Pancreas (tissue), 10 donors: ENCODE measurements at regions not wholly inside any gene's neighbourhood (a gene's known extent, or its start where the extent isn't known, plus 50 kb on each side); places are given as distances from the start of the nearest gene placed in this dataset.

Experiments used
- ATAC-seq, 4 donors: fragments of 200-7000 bp; cut with Tn5 transposase; one replicate each; pipeline versions ENCODE4 v1.8.0 to v1.9.1; 2020; ENCODE audit warnings: mild to moderate bottlenecking in 4 of 4, moderate library complexity in 4 of 4
- DNase-seq, 6 donors: peaks; one replicate each; pipeline ENCODE4 v3.0.0-alpha.2; 2020
- FAIRE-seq: peaks from 2 replicates; lab custom pipeline; 2012; peaks lifted over from hg19 to GRCh38; lab: Jason Lieb, UNC
- H3K27ac ChIP-seq, 4 donors: fragments of 200-600 bp; sonication (generic); 1 replicate in 3 of 4; 2 replicates in 1 of 4; pipeline versions ENCODE4 v1.5.0 to v1.8.0; 2020
- H3K27me3 ChIP-seq, 4 donors: fragments of 200-600 bp; one replicate each; pipeline ENCODE4 v1.8.0; 2021
- H3K36me3 ChIP-seq, 3 donors: fragments of 200-600 bp; sonication (generic) in 1 of 3; one replicate each; pipeline versions ENCODE4 v1.5.0 to v1.8.0; 2020 to 2021
- H3K4me1 ChIP-seq, 3 donors: fragments of 200-600 bp; one replicate each; pipeline ENCODE4 v1.8.0; 2021
- H3K4me3 ChIP-seq, 4 donors: fragments of 200-600 bp; sonication (generic) in 2 of 4; one replicate each; pipeline versions ENCODE4 v1.5.0 to v1.8.0; 2020 to 2021
- H3K9me3 ChIP-seq, 4 donors: fragments of 200-600 bp; one replicate each; pipeline ENCODE4 v1.8.0; 2021
- whole genome bisulfite sequencing, 2 donors: extraction: QIAGEN DNeasy Blood & Tissue Kit; methylation state at CpG; one replicate each; pipeline ENCODE4 v1.1.7; 2013; 5-methylcytosine and 5-hydroxymethylcytosine counted together
- intact Hi-C, 3 donors: fragments of 100-400 bp; cut with DNase I; formaldehyde crosslinking; loops; one replicate each; pipeline versions ENCODE4 v1.11.1 to v1.14.2; 2022
- TF ChIP-seq, protein P1 (sequence below), 4 donors: fragments of 200-600 bp; sonication (generic) in 3 of 4; IDR thresholded peaks; one replicate each; pipeline versions ENCODE4 v1.5.0 to v1.8.0; 2021; ENCODE audit warnings: antibody characterized with exemption in 4 of 4
- donor health status: healthy with polysubstance abuse.
- donor health status: DM: no; HTN: no; CAD: no; lungs with moderate emphysema.
- donor health status: DM: no; HTN: no; CAD: no.
- donor health status: control.
- donor health status: control.
- donor health status: Bipolar disorder and iron deficiency.
- donor health status: DM: yes; HTN: yes; CAD: no.
- donor health status: DM: no; HTN: no; CAD: no.
- donor health status: DM: no; HTN: no; CAD: no.
- donor health status: DM: yes; HTN: yes; CAD: no.

DNA sequence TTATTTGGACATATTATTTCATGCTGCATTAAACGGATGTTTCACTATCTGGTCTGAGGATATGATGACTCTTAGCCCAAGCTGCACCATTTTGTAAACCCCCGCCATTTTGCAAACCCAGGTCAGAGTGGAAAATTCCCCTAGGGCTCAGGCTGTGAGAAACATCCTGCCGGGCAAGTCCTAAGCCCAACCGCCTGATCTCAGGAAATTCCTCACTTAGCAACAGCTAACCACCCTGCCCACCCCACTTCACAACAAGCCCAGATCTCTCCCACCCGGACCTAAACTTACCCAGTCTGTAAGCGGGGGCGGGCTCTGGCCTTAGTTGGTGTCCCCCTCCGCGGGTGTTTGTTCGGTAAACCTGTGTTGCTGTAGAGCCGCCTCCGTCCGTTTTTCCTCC lies 2747.1 kb downstream of the PCDH7 start:
- Histone ChIP-seq H3K36me3 (no peaks in the 10 kb centered on the region), H3K27me3 (no peaks in the 10 kb centered on the region), H3K9me3 (no peaks in the 10 kb centered on the region), H3K4me3 (no peak overlapping the region), H3K27ac (no peak overlapping the region), H3K4me1 (no peaks in the 10 kb centered on the region)
- 65 to 73% methylated on average over 13 of the region's 13 CpGs for WGBS, 2 donors
- TF ChIP-seq, protein P1, sequence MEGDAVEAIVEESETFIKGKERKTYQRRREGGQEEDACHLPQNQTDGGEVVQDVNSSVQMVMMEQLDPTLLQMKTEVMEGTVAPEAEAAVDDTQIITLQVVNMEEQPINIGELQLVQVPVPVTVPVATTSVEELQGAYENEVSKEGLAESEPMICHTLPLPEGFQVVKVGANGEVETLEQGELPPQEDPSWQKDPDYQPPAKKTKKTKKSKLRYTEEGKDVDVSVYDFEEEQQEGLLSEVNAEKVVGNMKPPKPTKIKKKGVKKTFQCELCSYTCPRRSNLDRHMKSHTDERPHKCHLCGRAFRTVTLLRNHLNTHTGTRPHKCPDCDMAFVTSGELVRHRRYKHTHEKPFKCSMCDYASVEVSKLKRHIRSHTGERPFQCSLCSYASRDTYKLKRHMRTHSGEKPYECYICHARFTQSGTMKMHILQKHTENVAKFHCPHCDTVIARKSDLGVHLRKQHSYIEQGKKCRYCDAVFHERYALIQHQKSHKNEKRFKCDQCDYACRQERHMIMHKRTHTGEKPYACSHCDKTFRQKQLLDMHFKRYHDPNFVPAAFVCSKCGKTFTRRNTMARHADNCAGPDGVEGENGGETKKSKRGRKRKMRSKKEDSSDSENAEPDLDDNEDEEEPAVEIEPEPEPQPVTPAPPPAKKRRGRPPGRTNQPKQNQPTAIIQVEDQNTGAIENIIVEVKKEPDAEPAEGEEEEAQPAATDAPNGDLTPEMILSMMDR (IDR thresholded peaks at IDR 0.05) = no peak
- intact Hi-C loops = no loop called here
- no peak for ATAC-seq
- FAIRE-seq = no peak
- no peak for DNase-seq

DNA sequence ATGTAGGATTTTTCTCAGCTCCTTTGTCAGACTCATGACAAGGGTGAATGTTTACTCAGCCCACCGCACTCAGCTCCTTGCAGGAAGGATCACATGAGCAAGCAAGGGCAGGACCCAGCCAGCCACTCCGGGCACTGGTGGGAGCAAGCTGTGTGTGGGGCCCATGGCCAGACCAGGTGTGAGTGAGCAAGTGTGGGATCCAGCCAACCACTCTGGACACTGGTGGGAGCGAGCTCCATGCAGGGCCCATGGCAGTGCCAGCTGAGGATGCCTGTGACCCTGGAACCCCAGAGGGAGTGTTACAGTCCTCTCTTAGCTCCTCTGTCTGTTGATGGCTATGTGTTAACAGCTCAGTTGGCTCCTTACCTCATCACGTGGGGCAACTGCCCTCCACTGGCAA lies 2750.6 kb downstream of the PCDH7 start:
- 63 to 72% methylated on average over 4 of the region's 4 CpGs for WGBS, 2 donors
- FAIRE-seq (no peak), ATAC-seq (no peak), DNase-seq (peak in 2 of 6 donors; percentile 29 to 49)
- no peak overlapping the region for H3K27ac ChIP-seq
- intact Hi-C loops = no loop called here
- no peaks in the 10 kb centered on the region for H3K36me3 ChIP-seq
- TF ChIP-seq, protein P1 (IDR thresholded peaks at IDR 0.05) = no peak
- H3K4me3 ChIP-seq = no peak overlapping the region
- no peaks in the 10 kb centered on the region for H3K4me1 ChIP-seq
- no peaks in the 10 kb centered on the region for H3K27me3 ChIP-seq
- H3K9me3 ChIP-seq = no peaks in the 10 kb centered on the region

DNA sequence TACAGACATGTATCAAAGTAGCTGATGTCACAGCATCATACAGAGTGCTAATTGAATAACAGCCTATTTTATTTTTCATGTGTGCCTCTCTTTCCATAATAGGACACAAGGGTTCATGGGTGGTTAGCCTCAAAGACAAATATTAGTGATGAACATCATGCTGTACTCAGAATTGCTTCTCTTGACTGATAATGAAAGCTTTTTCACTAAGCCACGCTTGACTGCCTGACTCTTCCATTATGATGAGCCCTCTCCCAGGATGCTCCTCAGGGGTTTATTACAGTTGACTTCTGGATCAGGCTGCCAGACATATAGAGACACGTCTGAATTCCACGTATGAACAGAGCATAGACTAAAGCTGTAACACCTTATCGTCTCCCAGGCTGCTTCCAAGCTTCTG lies 2757.5 kb downstream of the PCDH7 start:
- Histone ChIP-seq H3K9me3 (no peaks in the 10 kb centered on the region), H3K4me1 (no peaks in the 10 kb centered on the region), H3K27ac (no peak overlapping the region), H3K4me3 (no peak overlapping the region), H3K36me3 (no peaks in the 10 kb centered on the region), H3K27me3 (no peaks in the 10 kb centered on the region)
- DNase-seq (no peak), FAIRE-seq (no peak), ATAC-seq (no peak)
- WGBS, 2 donors = 48 to 63% methylated on average over 4 of the region's 4 CpGs
- TF ChIP-seq, protein P1 (IDR thresholded peaks at IDR 0.05) = no peak
- intact Hi-C loops = no loop called here

DNA sequence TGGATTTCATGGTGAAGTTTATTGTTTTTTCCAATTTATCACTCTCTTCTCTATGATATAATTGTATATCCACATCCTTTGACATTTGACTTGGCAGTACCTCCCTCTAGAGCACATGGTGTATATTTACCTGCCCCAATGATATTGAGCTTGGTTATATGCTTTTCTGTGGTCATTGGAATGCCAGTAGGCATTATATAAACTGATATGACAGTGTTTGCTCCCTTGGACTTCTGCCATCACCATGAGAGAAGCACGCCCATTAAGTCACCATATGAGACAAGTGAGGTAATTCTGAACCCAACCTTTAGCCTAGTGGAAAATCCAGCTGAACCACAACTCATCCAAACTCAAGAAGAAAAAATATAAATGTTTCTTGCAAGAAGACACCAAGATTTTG lies 2761.5 kb downstream of the ARAP2 start:
- Histone ChIP-seq H3K27ac (no peak overlapping the region), H3K9me3 (no peaks in the 10 kb centered on the region), H3K36me3 (no peaks in the 10 kb centered on the region), H3K4me3 (no peak overlapping the region), H3K4me1 (no peaks in the 10 kb centered on the region), H3K27me3 (no peaks in the 10 kb centered on the region)
- no peak for ATAC-seq
- DNase-seq = no peak
- FAIRE-seq = no peak
- 35 to 47% methylated on average over 1 of the region's 1 CpG for WGBS, 2 donors
- intact Hi-C loops = no loop called here
- TF ChIP-seq, protein P1 (IDR thresholded peaks at IDR 0.05) = no peak

DNA sequence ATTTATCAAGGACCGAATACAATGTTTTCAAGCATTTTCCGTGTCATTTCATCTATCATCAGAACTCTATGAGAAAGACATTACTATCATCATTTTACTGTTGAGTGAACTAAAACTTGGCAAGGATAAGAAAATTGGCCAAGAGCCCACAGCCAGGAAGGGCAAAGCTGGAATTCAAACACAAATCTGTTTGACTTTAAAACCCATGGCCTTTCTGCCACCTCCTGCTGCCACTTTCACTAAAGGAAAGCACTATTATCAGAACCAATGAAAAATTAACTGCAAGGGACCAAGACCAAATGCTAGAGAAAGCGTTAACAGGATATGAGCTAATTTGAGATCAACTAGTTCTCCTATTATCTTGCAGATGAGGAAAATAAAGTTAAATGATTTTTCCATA lies 2759.2 kb downstream of the ARAP2 start:
- Histone ChIP-seq H3K27ac (no peak overlapping the region), H3K9me3 (no peaks in the 10 kb centered on the region), H3K36me3 (no peaks in the 10 kb centered on the region), H3K4me3 (no peak overlapping the region), H3K27me3 (no peaks in the 10 kb centered on the region), H3K4me1 (no peaks in the 10 kb centered on the region)
- no peak for FAIRE-seq
- no peak for ATAC-seq
- no peak for DNase-seq
- TF ChIP-seq, protein P1 (IDR thresholded peaks at IDR 0.05) = no peak
- intact Hi-C loops = no loop called here
- 49 to 61% methylated on average over 3 of the region's 3 CpGs for WGBS, 2 donors
